HL-60 (cell line): ENCODE measurements at regions not wholly inside any gene's neighbourhood (a gene's known extent, or its start where the extent isn't known, plus 50 kb on each side); places are given as distances from the start of the nearest gene placed in this dataset.
A peak's percentile ranks its signal among the peaks of the same experiment; 100 is the strongest.

Experiments
- DNase-seq, 2 experiments: peaks; one replicate each; pipeline ENCODE4 v3.0.0-alpha.2; 2010 to 2020; ENCODE audit warnings: low read depth in 1 of 2, low spot score in 1 of 2
- H3K27ac ChIP-seq: fragments of 250-450 bp; sonication (Bioruptor Pico); replicated peaks from 2 replicates; pipeline ENCODE4 v1.5.1; 2020; ENCODE audit warnings: mild to moderate bottlenecking, moderate library complexity
- H3K27me3 ChIP-seq: fragments of 250-450 bp; sonication (Bioruptor Pico); 2 replicates; pipeline ENCODE4 v1.5.1; 2021; ENCODE audit warnings: mild to moderate bottlenecking, moderate library complexity; ENCODE audit not compliant: insufficient read depth, poor library complexity, severe bottlenecking
- H3K4me3 ChIP-seq: replicated peaks from 2 replicates; pipeline ENCODE4 v1.5.1; 2011; ENCODE audit warnings: mild to moderate bottlenecking, control low read depth, low read length; ENCODE audit not compliant: insufficient read depth
- GABPA ChIP-seq: IDR thresholded peaks from 2 replicates; pipeline ENCODE4 v1.6.1; 2012; ENCODE audit warnings: low read depth
- POLR2AphosphoS5 ChIP-seq: IDR thresholded peaks from 2 replicates; pipeline ENCODE4 v1.6.1; 2012; ENCODE audit warnings: low read depth
- TF ChIP-seq, protein P1 (sequence below): IDR thresholded peaks from 2 replicates; pipeline ENCODE4 v1.6.1; 2012; ENCODE audit warnings: low read depth; ENCODE audit not compliant: insufficient replicate concordance
- TF ChIP-seq, protein P2 (sequence below): IDR thresholded peaks from one replicate; pipeline ENCODE4 v1.5.1; 2011; ENCODE audit warnings: low read length, control low read depth, inconsistent platforms; ENCODE audit not compliant: insufficient read depth

DNA sequence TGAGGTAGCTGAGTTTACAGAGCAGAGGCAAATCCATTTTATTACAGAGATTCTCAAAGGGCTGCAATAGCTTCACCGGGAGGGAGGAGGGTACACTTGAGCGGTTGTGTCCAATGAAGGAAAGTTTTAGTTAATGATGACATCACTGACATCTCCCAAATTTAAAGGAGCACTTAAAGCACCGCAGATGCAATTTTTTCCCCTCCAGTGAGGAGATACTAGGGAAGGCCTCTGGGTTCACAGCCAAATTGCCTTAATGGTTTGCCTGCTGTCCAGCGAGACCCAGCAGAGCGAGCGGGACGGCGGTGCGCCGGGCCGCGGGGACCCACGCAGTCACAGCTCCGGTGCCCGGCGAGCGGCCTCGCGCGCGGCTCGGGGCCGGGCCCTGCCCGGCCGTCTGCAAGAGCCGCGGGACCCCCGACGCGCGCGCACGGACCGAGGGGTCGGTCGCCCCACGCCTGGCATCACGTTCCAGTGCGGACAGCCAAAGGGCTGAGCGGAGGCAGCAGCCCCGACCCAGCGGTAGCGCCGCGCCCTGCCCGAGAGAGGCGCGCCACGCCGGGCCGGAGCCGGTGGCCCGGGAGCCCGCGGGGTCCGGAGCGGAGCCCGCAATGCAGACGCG lies 160.5 kb upstream of the CHRNA7 start:
- Histone ChIP-seq H3K27ac (no peak overlapping the region), H3K27me3 (peaks cover 8% of the 10 kb centered on the region), H3K4me3 (peak overlapping the region; percentile 82; the same call in 1 of the 2 replicates)
- no peak for DNase-seq
- TF ChIP-seq, protein P1, sequence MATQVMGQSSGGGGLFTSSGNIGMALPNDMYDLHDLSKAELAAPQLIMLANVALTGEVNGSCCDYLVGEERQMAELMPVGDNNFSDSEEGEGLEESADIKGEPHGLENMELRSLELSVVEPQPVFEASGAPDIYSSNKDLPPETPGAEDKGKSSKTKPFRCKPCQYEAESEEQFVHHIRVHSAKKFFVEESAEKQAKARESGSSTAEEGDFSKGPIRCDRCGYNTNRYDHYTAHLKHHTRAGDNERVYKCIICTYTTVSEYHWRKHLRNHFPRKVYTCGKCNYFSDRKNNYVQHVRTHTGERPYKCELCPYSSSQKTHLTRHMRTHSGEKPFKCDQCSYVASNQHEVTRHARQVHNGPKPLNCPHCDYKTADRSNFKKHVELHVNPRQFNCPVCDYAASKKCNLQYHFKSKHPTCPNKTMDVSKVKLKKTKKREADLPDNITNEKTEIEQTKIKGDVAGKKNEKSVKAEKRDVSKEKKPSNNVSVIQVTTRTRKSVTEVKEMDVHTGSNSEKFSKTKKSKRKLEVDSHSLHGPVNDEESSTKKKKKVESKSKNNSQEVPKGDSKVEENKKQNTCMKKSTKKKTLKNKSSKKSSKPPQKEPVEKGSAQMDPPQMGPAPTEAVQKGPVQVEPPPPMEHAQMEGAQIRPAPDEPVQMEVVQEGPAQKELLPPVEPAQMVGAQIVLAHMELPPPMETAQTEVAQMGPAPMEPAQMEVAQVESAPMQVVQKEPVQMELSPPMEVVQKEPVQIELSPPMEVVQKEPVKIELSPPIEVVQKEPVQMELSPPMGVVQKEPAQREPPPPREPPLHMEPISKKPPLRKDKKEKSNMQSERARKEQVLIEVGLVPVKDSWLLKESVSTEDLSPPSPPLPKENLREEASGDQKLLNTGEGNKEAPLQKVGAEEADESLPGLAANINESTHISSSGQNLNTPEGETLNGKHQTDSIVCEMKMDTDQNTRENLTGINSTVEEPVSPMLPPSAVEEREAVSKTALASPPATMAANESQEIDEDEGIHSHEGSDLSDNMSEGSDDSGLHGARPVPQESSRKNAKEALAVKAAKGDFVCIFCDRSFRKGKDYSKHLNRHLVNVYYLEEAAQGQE = peak; percentile 63
- TF ChIP-seq GABPA = no peak

DNA sequence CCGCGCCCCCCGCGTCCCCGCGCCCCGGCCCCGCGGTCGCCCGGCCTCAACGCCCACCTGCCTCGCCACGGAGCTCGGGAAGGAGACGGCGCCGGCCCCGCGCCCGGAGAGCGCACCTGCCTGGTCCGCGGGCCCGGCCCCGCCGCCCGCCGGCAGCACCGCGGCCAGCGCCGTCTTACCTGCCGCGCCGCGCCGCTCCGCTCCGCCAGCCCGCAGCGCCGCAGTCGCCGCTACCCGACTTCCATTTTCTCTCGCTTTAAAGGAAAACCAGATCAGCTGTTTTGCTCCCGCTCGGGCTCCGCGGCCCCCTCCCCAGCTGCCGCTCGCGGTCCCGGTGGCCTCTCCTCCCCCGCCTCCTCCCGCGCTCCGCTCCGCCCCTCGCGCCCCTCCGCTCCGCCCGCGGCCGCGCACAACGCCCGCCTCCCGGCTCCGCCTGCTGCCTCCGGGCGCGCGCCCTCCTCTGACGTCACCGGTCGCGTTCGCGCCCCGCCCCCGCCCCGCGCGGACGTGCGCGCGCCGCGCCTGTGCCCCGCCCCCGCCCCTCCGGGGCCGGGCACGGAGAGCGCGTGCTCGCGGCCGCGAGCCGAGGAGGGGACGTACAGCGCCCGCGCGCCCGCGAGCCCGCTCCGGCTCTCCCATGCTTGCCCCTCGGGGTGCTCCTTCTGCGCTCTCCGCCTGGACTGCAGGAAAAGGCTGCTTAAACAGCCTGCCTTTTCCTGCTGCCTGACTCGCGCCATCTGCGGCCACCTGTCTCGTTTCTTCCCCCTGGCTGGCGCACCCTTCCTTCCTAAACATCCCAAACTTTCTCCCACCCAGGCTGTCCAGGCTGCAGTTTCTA lies 159.8 kb upstream of the CHRNA7 start, which contains the start of gene OTUD7A:
OTUD7A (minus strand) TSS at position 346 of the 838 bp plus-strand sequence.
- TF ChIP-seq POLR2AphosphoS5 = peak; percentile 46; the same call in 1 of the 2 replicates
- TF ChIP-seq, protein P1 = peak; percentile 86
- TF ChIP-seq, protein P2, sequence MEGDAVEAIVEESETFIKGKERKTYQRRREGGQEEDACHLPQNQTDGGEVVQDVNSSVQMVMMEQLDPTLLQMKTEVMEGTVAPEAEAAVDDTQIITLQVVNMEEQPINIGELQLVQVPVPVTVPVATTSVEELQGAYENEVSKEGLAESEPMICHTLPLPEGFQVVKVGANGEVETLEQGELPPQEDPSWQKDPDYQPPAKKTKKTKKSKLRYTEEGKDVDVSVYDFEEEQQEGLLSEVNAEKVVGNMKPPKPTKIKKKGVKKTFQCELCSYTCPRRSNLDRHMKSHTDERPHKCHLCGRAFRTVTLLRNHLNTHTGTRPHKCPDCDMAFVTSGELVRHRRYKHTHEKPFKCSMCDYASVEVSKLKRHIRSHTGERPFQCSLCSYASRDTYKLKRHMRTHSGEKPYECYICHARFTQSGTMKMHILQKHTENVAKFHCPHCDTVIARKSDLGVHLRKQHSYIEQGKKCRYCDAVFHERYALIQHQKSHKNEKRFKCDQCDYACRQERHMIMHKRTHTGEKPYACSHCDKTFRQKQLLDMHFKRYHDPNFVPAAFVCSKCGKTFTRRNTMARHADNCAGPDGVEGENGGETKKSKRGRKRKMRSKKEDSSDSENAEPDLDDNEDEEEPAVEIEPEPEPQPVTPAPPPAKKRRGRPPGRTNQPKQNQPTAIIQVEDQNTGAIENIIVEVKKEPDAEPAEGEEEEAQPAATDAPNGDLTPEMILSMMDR = no peak
- Histone ChIP-seq H3K27me3 (peaks cover 8% of the 10 kb centered on the region), H3K4me3 (peak within 1 kb of the TSS; percentile 82), H3K27ac (no peak within 1 kb of the TSS; the same call in 1 of the 2 replicates)
- DNase-seq = peak; percentile 55 to 64

DNA sequence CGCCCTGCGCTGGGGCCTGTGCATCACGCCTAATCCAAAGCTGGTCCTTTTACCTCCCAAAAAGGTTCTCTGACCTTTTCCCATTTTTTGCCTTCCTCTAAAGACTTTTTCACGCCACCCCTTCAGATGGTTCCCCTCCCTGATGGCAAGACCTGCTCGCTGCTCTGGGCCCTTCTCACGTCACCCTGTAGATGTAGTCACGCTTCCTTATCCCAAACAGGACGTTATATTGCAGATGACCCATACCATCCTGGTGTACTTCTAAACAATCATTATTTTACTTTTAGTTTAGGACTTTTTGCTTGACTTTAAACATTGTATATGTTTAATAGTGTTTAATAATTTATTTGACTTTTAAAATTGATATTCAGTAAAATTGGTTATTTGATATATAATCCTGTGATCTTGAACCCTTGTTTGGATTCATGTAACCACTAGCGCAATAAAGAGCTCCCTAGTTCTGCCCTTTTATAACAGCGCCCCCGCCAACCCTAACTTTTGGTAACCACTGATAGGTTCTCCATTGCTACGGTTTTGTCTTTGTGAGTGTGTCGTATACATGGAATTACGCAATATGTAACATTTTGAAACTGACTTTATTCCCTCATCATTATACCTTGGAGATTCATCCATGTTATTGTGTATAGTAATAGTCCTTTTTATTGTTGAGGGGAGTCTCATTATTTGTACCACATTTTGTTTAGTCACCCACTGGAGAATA lies 159.0 kb upstream of the CHRNA7 start:
- DNase-seq = peak; percentile 21 to 70
- TF ChIP-seq POLR2AphosphoS5 (no peak), GABPA (no peak)
- Histone ChIP-seq H3K4me3 (peak overlapping the region; percentile 82), H3K27ac (no peak overlapping the region; the same call in 1 of the 2 replicates), H3K27me3 (peaks cover 8% of the 10 kb centered on the region)

DNA sequence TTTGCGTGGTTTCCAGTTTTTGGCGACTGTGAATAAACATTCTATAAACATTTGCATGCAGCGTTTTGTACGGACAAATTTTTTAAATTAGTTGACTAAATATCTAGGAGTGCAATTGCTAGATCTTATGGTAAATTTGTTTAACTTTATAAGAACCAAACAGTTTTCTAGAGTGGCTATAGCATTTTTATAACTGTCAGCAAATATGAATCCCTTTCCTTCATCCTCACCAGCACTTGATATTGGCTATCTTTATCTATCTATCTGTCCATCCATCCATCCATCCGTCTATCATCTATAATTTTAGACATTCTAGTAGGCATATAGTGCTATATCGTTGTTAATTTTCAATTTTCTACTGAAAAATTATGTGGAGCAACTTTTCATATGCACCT lies 158.4 kb upstream of the CHRNA7 start:
- H3K27ac ChIP-seq = no peak overlapping the region
- H3K4me3 ChIP-seq = no peak overlapping the region
- H3K27me3 ChIP-seq = peaks cover 8% of the 10 kb centered on the region
- no peak for DNase-seq
- TF ChIP-seq, protein P1 = no peak
